Panc1 (cell line): ENCODE measurements at regions not wholly inside any gene's neighbourhood (a gene's known extent, or its start where the extent isn't known, plus 50 kb on each side); places are given as distances from the start of the nearest gene placed in this dataset.

Experiments used
- CTCF ChIP-seq: fragments of 450-650 bp; IDR thresholded peaks from 2 replicates; pipeline ENCODE4 v1.5.1; 2017; ENCODE audit warnings: mild to moderate bottlenecking
- POLR2AphosphoS5 ChIP-seq: IDR thresholded peaks from 2 replicates; pipeline ENCODE4 v1.6.1; 2012; ENCODE audit warnings: mild to moderate bottlenecking, low read depth, low read length, moderate library complexity
- REST ChIP-seq, 2 experiments: IDR thresholded peaks; 2 replicates each; pipeline ENCODE4 v1.6.1; 2011 to 2012; ENCODE audit warnings: low read depth in 2 of 2, control low read depth in 1 of 2, low read length in 1 of 2, mild to moderate bottlenecking in 1 of 2, moderate library complexity in 1 of 2; ENCODE audit not compliant: insufficient read depth in 1 of 2
- SIN3A ChIP-seq: IDR thresholded peaks from 2 replicates; pipeline ENCODE4 v1.6.1; 2012; ENCODE audit warnings: low read depth, mild to moderate bottlenecking, low read length, moderate library complexity, borderline replicate concordance; ENCODE audit not compliant: insufficient read depth
- TCF7L2 ChIP-seq: IDR thresholded peaks from 2 replicates; pipeline ENCODE4 v1.6.1; 2011; ENCODE audit warnings: mild to moderate bottlenecking, low read depth, low read length, inconsistent platforms

- TF ChIP-seq CTCF (no peak), POLR2AphosphoS5 (no peak), SIN3A (no peak), TCF7L2 (no peak), REST (IDR thresholded peaks at IDR 0.05; ENCODE audit: insufficient read depth in 1 of 2, low read depth in 2 of 2, low read length in 1 of 2) (no peak)
Measured at GRCh38 chr12:41731691-41732090, 413.0 kb downstream of the GXYLT1 start.
